Skeletal muscle cell (primary cell): ENCODE measurements at regions not wholly inside any gene's neighbourhood (a gene's known extent, or its start where the extent isn't known, plus 50 kb on each side); places are given as distances from the start of the nearest gene placed in this dataset.
"Not testable (repeated sequence)": the region's sequence is repeated elsewhere in the genome, so short reads cannot be mapped to it uniquely, and the experiment has no call there.

ENCODE experiments used
- DNase-seq: peaks from one replicate; pipeline ENCODE4 v3.0.0-alpha.2; 2010; ENCODE audit warnings: low read depth
- H3K4me3 ChIP-seq: 2 replicates; pipeline ENCODE4 v1.5.1; 2011; ENCODE audit warnings: low read depth, mild to moderate bottlenecking, control low read depth, low read length, moderate library complexity

DNA sequence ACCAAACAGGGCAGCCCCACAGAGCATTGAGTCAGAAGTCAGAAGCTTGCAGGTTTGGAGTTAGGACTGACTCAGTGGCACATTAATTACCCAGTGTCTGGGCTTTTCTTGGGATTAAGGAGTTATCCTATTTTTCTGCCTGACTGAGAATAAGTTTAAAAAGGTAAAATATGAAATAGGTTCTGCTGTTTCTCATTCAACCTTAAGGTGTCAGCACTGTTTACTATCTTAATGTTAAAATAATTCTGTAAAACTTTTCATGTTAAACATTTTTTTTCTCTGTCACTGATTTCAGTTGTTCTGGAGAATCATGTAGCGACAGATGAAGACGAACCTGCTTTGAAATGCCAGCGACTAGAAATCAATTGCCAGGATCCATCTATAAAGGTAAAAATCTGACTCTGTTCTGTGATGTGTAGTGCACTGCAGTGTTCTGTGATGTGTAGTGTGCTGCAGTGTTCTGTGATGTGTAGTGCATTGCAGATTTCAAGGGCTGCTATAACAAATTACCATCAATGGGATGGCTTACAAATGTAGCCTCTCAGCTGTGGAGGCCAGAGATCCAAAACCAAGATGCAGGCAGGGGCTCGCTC, 128.0 kb downstream of the LAT start:
- DNase-seq = no peak
- no peak overlapping the region for H3K4me3 ChIP-seq

DNA sequence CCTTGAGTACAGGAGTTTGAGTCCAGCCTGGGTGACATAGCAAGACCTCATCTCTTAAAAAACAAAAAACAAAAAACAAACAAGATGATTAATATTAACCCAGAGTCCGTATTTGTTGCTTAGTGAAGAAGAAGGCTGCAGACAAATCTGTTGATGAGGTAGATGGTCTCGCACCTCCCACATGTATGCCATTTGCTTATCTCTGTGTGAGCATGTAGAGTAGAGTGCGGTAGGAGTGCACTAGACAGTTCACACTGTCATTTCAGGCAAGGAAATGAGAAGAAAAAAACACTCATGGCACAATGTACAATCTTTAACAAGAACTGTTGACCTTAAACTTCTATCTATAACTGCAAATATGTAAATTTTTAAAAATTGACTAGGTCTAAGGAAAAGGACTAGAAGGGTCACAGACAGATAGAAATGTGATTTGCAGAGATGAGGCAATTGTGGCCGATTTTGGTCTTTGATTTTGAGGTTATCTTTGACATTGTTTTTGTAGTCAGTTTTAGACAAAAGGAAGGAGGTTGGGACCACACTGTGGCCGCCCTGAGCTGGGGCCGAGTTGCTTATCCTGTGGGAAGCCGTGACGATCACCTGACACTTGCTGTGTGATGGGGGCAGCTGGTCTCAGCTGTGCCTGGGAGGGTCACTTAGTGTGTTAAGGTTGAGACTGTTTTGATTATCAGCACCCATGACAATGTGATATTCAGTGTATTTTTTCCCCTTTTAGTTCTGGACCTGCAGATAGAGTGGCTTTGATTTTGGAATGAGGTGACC, 127.2 kb downstream of the LAT start:
- not testable (repeated sequence) for H3K4me3 ChIP-seq, DNase-seq

DNA sequence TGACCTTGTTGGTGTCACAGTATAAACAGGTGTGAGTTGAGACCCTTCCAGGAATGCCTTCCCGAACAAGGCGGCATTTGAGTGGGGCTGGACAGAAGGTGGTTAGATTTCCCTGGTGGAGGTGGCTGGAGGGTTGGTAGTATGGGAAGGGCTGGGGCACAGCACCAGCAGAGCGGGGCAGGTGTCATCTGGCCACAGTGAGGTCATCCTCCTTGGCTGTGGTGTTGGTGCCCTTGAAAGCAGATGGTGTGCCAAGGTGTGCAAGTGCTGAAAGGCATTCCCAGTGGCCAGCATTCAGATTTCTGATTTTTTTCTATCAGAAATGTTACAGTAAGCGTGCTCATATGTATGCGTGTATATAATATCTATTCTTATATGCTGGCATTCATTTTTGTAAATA, 126.6 kb downstream of the LAT start:
- no peak overlapping the region for H3K4me3 ChIP-seq
- DNase-seq = no peak

- not testable (repeated sequence) for H3K4me3 ChIP-seq, DNase-seq
These were observed 123.8 kb downstream of the LAT start for GRCh38 chr16:29108625-29109169.

GRCh38 chr16:29107299-29107698, 122.4 kb downstream of the LAT start:
- H3K4me3 ChIP-seq = no peak overlapping the region
- DNase-seq = no peak

- DNase-seq, H3K4me3 ChIP-seq: not testable (repeated sequence)
These were observed 121.5 kb downstream of the LAT start for GRCh38 chr16:29106259-29106908.

- DNase-seq, H3K4me3 ChIP-seq: not testable (repeated sequence)
These were observed 119.7 kb downstream of the LAT start for GRCh38 chr16:29104600-29104999.

GRCh38 chr16:29097965-29098364, 113.1 kb downstream of the LAT start:
- DNase-seq, H3K4me3 ChIP-seq: not testable (repeated sequence)

GRCh38 chr16:29094729-29095624, 110.1 kb downstream of the LAT start:
- H3K4me3 ChIP-seq, DNase-seq: not testable (repeated sequence)

DNA sequence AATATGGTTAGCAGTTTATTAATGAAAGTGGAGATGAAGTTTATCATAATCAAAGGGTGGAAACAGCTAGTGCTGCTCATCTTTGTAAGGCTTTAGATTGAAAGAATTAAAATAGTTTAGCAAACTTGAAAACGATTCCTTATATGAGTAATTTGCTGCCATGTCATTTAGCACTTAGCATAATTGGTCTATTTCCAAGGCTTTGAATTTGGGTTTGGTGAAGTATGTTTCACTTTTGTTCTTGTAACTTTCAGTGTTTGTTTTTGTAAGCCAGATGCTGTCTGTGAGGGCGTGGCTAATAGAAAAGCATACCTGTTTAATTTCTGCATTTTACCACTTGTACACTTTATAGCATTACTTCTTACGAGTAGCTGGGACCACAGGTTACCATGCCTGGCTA, 109.5 kb downstream of the LAT start:
- H3K4me3 ChIP-seq, DNase-seq: not testable (repeated sequence)

- not testable (repeated sequence) for DNase-seq, H3K4me3 ChIP-seq
These were observed 104.8 kb downstream of the LAT start for GRCh38 chr16:29089679-29090078.

DNA sequence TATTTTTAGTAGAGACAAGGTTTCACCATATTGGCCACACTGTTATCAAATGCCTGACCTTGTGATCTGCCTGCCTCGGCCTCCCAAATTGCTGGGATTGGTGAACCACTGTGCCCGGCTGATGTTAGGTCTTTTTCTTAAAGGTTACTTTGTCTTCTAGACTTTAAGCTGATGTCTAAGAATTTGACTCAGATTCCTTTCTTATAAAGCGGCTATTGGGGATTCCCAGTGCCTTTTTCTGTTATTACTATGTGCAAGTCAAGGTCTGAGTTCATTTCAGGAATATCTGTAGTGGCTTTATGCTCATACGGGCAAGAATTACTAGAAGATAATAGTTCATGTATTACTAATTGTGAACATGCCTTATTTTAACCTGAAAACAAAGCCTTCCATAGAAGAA, 102.8 kb downstream of the LAT start:
- DNase-seq, H3K4me3 ChIP-seq: not testable (repeated sequence)

DNA sequence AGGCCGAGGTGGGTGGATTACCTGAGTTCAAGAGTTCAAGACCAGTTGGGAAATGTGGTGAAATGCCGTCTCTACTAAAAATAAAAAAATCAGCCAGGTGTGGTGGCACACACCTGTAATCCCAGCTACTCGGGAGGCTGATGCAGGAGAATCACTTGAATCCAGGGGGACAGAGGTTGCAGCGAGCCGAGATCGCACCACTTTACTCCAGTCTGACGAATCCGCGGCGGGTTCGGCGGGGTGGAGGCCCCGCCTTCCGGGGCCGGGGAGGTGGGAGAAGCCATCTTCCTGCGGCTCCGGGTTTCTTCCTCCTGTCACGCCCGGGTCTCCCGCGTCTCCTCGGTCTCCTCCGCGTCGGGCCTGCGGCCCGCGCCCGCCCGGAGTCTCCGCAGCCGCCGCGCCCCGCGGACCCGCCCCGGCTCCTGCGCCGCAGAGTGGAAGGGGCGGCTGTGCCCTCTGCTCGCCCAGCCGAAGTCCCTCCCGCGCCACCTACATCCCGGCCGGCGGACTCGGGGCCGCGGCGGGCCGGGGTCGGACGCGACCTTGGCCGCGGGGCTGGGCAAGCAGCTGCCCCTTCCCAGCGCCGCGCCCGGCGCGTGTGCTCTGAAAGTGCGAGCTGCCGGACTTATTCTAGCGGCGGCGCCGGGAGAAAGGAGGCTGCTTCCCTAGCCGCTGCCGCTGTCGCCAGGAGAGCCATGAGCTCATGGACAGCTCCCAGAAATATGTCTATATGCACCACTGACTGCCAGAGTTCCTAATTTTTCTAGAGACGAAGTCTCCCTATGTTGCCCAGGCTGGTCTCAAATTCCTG, 97.2 kb downstream of the LAT start:
- DNase-seq = not testable (repeated sequence)
- peak overlapping the region; percentile 29 for H3K4me3 ChIP-seq

- DNase-seq = peak; percentile 4
- H3K4me3 ChIP-seq = peak overlapping the region; percentile 22
These were observed 89.9 kb downstream of the LAT start for GRCh38 chr16:29074554-29075402.

DNA sequence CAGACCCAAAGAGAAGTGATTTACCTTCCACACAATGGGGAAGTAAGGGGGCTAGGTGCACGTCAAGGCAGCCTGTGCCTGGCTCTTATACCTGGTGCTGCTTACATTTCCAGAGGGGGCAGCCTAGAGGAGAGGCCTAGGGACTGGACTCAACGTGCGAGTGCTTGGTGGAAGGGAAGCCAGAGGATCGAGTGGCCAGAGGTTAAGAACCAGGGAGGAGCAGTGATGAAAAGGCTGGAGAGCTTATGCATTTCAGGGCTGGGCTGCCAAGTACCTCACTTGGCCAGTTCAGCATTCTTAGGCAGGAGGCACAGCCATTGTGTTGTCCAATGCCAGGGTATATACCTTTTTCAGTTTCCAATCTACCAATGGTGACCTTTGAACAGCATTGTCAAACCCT, 77.4 kb downstream of the LAT start:
- DNase-seq = not testable (repeated sequence)

DNA sequence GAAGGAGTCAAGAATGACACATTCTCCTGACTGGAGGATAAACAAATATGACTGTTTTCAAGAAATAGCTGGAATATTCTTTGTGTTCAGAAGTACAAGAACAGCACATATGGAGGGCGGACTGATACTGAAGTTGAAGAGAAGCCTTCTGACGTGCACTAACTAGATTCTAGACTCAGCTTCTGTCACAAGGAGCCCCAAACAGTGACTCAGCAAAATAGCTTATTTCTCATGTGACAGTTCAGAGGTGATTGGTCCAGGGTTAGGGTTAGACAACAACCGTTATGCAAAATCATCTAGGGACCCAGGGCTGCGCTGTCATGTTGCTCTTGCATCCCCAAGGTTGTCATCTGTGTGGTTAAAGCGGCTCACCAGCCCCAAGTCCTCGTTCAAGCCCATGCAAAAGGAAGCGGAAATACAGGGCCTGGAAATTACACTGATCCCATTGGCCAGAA, 76.6 kb downstream of the LAT start:
- DNase-seq, H3K4me3 ChIP-seq: not testable (repeated sequence)

More for the DNA sequence above, 77.4 kb downstream of the LAT start:
- H3K4me3 ChIP-seq = not testable (repeated sequence)

GRCh38 chr16:29060022-29060810, 75.4 kb downstream of the LAT start:
- DNase-seq, H3K4me3 ChIP-seq: not testable (repeated sequence)
